OCI-LY1 (cell line): ENCODE measurements at regions not wholly inside any gene's neighbourhood (a gene's known extent, or its start where the extent isn't known, plus 50 kb on each side); places are given as distances from the start of the nearest gene placed in this dataset.

Experiments used
- H2AFZ ChIP-seq: fragments of 200-600 bp; sonication (generic), shearing (Covaris generic); 2 replicates; pipeline ENCODE4 v1.6.0; 2014; ENCODE audit warnings: antibody characterized with exemption, mild to moderate bottlenecking, low read length
- H3F3A ChIP-seq: fragments of 200-600 bp; sonication (generic), shearing (Covaris generic); 2 replicates; pipeline ENCODE4 v1.6.0; 2014; ENCODE audit warnings: mild to moderate bottlenecking, antibody characterized with exemption, low read length, moderate library complexity; ENCODE audit not compliant: insufficient read depth
- H3K27ac ChIP-seq: fragments of 200-600 bp; sonication (generic); 2 replicates; pipeline ENCODE4 v1.5.1; 2014; ENCODE audit warnings: low read length, mixed run types, mild to moderate bottlenecking, low read depth; ENCODE audit not compliant: poor library complexity, severe bottlenecking
- H3K27me3 ChIP-seq: fragments of 200-600 bp; sonication (generic); 2 replicates; pipeline ENCODE4 v1.6.0; 2014; ENCODE audit warnings: antibody characterized with exemption, mild to moderate bottlenecking, low read length, moderate library complexity; ENCODE audit not compliant: insufficient read depth
- H3K36me3 ChIP-seq: fragments of 200-600 bp; sonication (generic); 2 replicates; pipeline ENCODE4 v1.6.1; 2014; ENCODE audit warnings: mild to moderate bottlenecking, antibody characterized with exemption, low read length, moderate library complexity, mixed read lengths; ENCODE audit not compliant: insufficient read depth
- H3K4me1 ChIP-seq: fragments of 200-600 bp; sonication (generic); 2 replicates; pipeline ENCODE4 v1.5.1; 2014; ENCODE audit warnings: mild to moderate bottlenecking, low read length, moderate library complexity; ENCODE audit not compliant: insufficient read depth, severe bottlenecking
- H3K4me2 ChIP-seq: fragments of 200-600 bp; sonication (generic), shearing (Covaris generic); 2 replicates; pipeline ENCODE4 v1.6.1; 2014; ENCODE audit warnings: low read length
- H3K4me3 ChIP-seq: fragments of 200-600 bp; sonication (generic); 2 replicates; pipeline ENCODE4 v1.5.1; 2014; ENCODE audit warnings: low read length, low read depth, mild to moderate bottlenecking, mixed read lengths; ENCODE audit not compliant: poor library complexity, severe bottlenecking
- H3K79me2 ChIP-seq: fragments of 200-600 bp; shearing (Covaris generic); 2 replicates; pipeline ENCODE4 v1.6.1; 2016; ENCODE audit warnings: mixed run types, low read length, mixed read lengths; ENCODE audit not compliant: insufficient read depth
- H3K9ac ChIP-seq: fragments of 200-600 bp; sonication (generic), shearing (Covaris generic); 2 replicates; pipeline ENCODE4 v1.6.1; 2014; ENCODE audit warnings: mild to moderate bottlenecking, low read length, mixed read lengths
- H3K9me2 ChIP-seq: fragments of 200-600 bp; sonication (generic), shearing (Covaris generic); 2 replicates; pipeline ENCODE4 v1.6.1; 2014; ENCODE audit warnings: low read depth, mild to moderate bottlenecking, low read length, mixed read lengths
- H3K9me3 ChIP-seq: fragments of 200-600 bp; shearing (Covaris generic); 2 replicates; pipeline ENCODE4 v1.6.1; 2014; ENCODE audit warnings: low read length, mixed read lengths
- H4K20me1 ChIP-seq: fragments of 200-600 bp; sonication (generic), shearing (Covaris generic); 2 replicates; pipeline ENCODE4 v1.6.0; 2016; ENCODE audit warnings: mild to moderate bottlenecking, low read length; ENCODE audit not compliant: insufficient read depth
- EZH2 ChIP-seq: fragments of 200-600 bp; sonication (generic), shearing (Covaris generic); IDR thresholded peaks from 2 replicates; pipeline ENCODE4 v1.8.0; 2017; ENCODE audit warnings: borderline replicate concordance, mixed run types, mild to moderate bottlenecking, antibody characterized with exemption, low read length, moderate library complexity, mixed read lengths
- TF ChIP-seq, protein P1 (sequence below): fragments of 200-600 bp; sonication (generic), shearing (Covaris generic); IDR thresholded peaks from 2 replicates; pipeline ENCODE4 v1.5.1; 2017; ENCODE audit warnings: mild to moderate bottlenecking, antibody characterized with exemption, low read length, moderate library complexity, mixed read lengths

DNA sequence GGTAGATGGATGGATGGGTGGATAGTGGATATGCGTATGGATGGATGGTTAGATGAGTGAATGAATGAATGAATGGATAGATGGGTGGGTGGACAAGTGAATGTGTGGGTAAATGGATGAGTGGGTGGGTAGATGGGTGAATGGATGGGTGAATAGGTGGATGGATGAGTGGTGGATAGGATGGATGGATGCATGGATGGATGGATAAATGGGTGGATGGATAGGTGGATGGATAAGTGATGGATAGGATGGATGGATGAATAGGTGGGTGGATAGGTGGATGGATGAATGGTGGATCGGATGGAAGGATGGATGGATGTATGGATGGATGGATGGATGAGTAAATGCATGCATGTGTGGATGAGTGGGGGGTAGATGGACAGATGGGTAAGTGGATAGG lies 169.3 kb downstream of the ACKR3 start:
- H3K9ac ChIP-seq = no peak overlapping the region
- H3K79me2 ChIP-seq = no peaks in the 10 kb centered on the region
- no peaks in the 10 kb centered on the region for H3K9me2 ChIP-seq
- no peaks in the 10 kb centered on the region for H3K4me1 ChIP-seq
- H3K36me3 ChIP-seq = no peaks in the 10 kb centered on the region
- no peak overlapping the region for H3K4me3 ChIP-seq
- no peak overlapping the region for H3K27ac ChIP-seq
- no peaks in the 10 kb centered on the region for H3F3A ChIP-seq
- H2AFZ ChIP-seq = no peak overlapping the region
- no peak for TF ChIP-seq EZH2
- TF ChIP-seq, protein P1, sequence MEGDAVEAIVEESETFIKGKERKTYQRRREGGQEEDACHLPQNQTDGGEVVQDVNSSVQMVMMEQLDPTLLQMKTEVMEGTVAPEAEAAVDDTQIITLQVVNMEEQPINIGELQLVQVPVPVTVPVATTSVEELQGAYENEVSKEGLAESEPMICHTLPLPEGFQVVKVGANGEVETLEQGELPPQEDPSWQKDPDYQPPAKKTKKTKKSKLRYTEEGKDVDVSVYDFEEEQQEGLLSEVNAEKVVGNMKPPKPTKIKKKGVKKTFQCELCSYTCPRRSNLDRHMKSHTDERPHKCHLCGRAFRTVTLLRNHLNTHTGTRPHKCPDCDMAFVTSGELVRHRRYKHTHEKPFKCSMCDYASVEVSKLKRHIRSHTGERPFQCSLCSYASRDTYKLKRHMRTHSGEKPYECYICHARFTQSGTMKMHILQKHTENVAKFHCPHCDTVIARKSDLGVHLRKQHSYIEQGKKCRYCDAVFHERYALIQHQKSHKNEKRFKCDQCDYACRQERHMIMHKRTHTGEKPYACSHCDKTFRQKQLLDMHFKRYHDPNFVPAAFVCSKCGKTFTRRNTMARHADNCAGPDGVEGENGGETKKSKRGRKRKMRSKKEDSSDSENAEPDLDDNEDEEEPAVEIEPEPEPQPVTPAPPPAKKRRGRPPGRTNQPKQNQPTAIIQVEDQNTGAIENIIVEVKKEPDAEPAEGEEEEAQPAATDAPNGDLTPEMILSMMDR = no peak
- H4K20me1 ChIP-seq = no peaks in the 10 kb centered on the region
- no peak overlapping the region for H3K4me2 ChIP-seq
- no peaks in the 10 kb centered on the region for H3K9me3 ChIP-seq
- H3K27me3 ChIP-seq = peaks cover 2% of the 10 kb centered on the region; the same call in 1 of the 2 replicates

- Histone ChIP-seq H3K9me3 (no peaks in the 10 kb centered on the region), H4K20me1 (no peaks in the 10 kb centered on the region), H3K4me1 (no peaks in the 10 kb centered on the region), H2AFZ (no peak overlapping the region), H3K27me3 (peaks cover 4% of the 10 kb centered on the region; the same call in 1 of the 2 replicates), H3K4me2 (no peak overlapping the region), H3K9ac (no peak overlapping the region), H3K36me3 (no peaks in the 10 kb centered on the region), H3K27ac (no peak overlapping the region), H3K4me3 (no peak overlapping the region), H3F3A (no peaks in the 10 kb centered on the region), H3K79me2 (no peaks in the 10 kb centered on the region), H3K9me2 (no peaks in the 10 kb centered on the region)
- TF ChIP-seq EZH2 = no peak
- TF ChIP-seq, protein P1 = no peak
These were observed 170.0 kb downstream of the ACKR3 start for GRCh38 chr2:236739663-236740062.

GRCh38 chr2:236740506-236740905 lies 170.9 kb downstream of the ACKR3 start:
- H3K4me1 ChIP-seq = no peaks in the 10 kb centered on the region
- no peaks in the 10 kb centered on the region for H4K20me1 ChIP-seq
- no peak overlapping the region for H3K4me2 ChIP-seq
- no peak overlapping the region for H3K9ac ChIP-seq
- H3K79me2 ChIP-seq = no peaks in the 10 kb centered on the region
- H3K9me2 ChIP-seq = no peaks in the 10 kb centered on the region
- H3K27me3 ChIP-seq = peaks cover 4% of the 10 kb centered on the region; the same call in 1 of the 2 replicates
- H2AFZ ChIP-seq = no peak overlapping the region
- no peak overlapping the region for H3K4me3 ChIP-seq
- H3K36me3 ChIP-seq = no peaks in the 10 kb centered on the region
- no peak overlapping the region for H3K27ac ChIP-seq
- no peaks in the 10 kb centered on the region for H3F3A ChIP-seq
- no peak for TF ChIP-seq EZH2
- TF ChIP-seq, protein P1 = no peak
- no peaks in the 10 kb centered on the region for H3K9me3 ChIP-seq
